Naive B cell (primary cell): ENCODE measurements at regions not wholly inside any gene's neighbourhood (a gene's known extent, or its start where the extent isn't known, plus 50 kb on each side); places are given as distances from the start of the nearest gene placed in this dataset.
"Not testable (repeated sequence)": the region's sequence is repeated elsewhere in the genome, so short reads cannot be mapped to it uniquely, and the experiment has no call there.

Experiments used
- ATAC-seq, 2 donors: fragments of 150-1000 bp; cut with Tn5 transposase; 2 replicates each; pipeline ENCODE4 v1.10.0; 2021; ENCODE audit warnings: low read depth in 2 of 2, mild to moderate bottlenecking in 2 of 2, moderate library complexity in 2 of 2
- DNase-seq: peaks from one replicate; pipeline ENCODE4 v3.0.0; 2022
- H3K27ac Mint-ChIP-seq, 6 donors: one replicate each; pipeline ENCODE4 v1.8.0; 2020 to 2022; ENCODE audit warnings: mild to moderate bottlenecking in 6 of 6, mixed read lengths in 6 of 6, moderate library complexity in 5 of 6, inconsistent platforms in 2 of 6
- H3K27me3 Mint-ChIP-seq, 3 donors: one replicate each; pipeline ENCODE4 v1.8.0; 2021 to 2022; ENCODE audit warnings: mixed read lengths in 3 of 3, mild to moderate bottlenecking in 1 of 3
- H3K36me3 Mint-ChIP-seq, 2 donors: one replicate each; pipeline ENCODE4 v1.8.0; 2020 to 2022; ENCODE audit warnings: mixed read lengths in 2 of 2, inconsistent platforms in 1 of 2, mild to moderate bottlenecking in 1 of 2
- H3K4me1 Mint-ChIP-seq, 3 donors: one replicate each; pipeline ENCODE4 v1.8.0; 2020 to 2022; ENCODE audit warnings: mixed read lengths in 3 of 3, inconsistent platforms in 1 of 3, mild to moderate bottlenecking in 1 of 3, moderate library complexity in 1 of 3
- H3K4me3 Mint-ChIP-seq, 8 donors: one replicate each; pipeline ENCODE4 v1.8.0; 2020 to 2022; ENCODE audit warnings: mild to moderate bottlenecking in 8 of 8, mixed read lengths in 8 of 8, moderate library complexity in 8 of 8, inconsistent platforms in 2 of 8
- H3K9me3 Mint-ChIP-seq, 7 donors: one replicate each; pipeline ENCODE4 v1.8.0; 2020 to 2022; ENCODE audit warnings: mixed read lengths in 7 of 7, mild to moderate bottlenecking in 5 of 7, inconsistent platforms in 2 of 7, moderate library complexity in 1 of 7

DNA sequence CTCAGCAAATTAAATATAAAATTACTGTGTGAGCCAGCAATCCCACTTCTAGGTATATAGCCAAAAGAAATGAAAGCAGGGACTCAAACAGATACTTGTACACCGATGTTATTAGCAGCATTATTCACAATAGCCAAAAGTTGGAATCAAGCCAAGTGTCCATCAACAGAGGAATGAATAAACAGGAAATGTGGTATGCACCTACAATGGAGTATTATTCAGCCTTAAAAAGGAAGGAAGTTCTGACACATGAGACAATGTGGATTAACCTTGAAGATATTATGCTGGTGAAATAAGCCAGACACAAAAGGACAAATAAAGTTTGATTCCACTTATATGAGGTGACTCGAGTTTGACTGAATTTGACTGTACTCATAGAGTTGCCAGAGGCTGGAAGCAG lies 108.3 kb upstream of the DUSP21 start:
- H3K27ac Mint-ChIP-seq, result no peak overlapping the region
- no peaks in the 10 kb centered on the region for H3K4me1 Mint-ChIP-seq
- peaks cover 0 to 10% (median 2%) of the 10 kb centered on the region in 7 donors for H3K9me3 Mint-ChIP-seq
- no peak overlapping the region for H3K4me3 Mint-ChIP-seq
- ATAC-seq (no peak), DNase-seq (no peak)
- H3K36me3 Mint-ChIP-seq, result no peaks in the 10 kb centered on the region
- H3K27me3 Mint-ChIP-seq, result peaks cover 0 to 6% (median 3%) of the 10 kb centered on the region in 3 donors

DNA sequence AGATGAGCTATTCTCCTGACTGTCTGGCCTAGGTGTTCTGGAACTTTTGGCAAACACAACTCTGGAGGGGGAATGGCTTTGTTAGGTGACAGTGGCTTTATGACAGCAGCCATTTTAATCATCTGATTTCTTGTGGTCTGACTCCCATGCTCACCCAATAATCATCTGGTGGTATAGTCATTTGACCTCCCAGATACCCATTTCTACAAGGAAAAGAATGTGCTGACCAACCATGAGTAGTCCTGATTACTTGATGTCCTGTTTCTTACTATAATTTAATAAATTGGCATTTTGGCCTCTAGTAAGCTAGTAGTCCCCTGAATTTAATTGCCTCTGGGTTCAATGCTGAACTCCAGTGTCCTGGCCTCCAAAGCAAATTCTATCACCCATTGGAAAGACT lies 109.9 kb upstream of the DUSP21 start:
- Mint-ChIP-seq H3K27me3 (peaks cover 0 to under 1% (median under 1%) of the 10 kb centered on the region in 3 donors), H3K4me3 (no peak overlapping the region), H3K36me3 (no peaks in the 10 kb centered on the region), H3K4me1 (peaks cover 4 to 7% (median 6%) of the 10 kb centered on the region in 3 donors), H3K9me3 (peaks cover 0 to 10% (median 4%) of the 10 kb centered on the region in 7 donors), H3K27ac (no peak overlapping the region)
- ATAC-seq, result no peak
- no peak for DNase-seq

DNA sequence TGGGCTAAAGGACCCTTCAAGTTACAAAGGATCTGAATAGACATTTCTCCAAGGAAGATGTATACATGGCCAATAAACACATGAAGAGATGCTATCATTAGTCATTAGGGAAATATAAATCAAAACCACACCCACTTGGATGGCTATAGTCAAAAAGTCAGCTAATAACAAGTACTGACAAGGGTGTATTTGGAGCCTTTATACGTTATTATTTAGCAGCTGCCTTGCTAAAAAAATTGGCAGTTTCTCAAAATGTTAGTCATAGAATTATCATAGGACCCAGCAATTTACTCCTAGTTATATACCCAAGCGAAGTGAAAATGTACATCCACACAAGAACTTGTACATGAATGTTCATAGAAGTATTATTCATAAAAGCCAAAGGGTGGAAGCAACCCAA lies 112.7 kb upstream of the DUSP21 start:
- H3K36me3 Mint-ChIP-seq, result no peaks in the 10 kb centered on the region
- ATAC-seq (no peak), DNase-seq (no peak)
- no peaks in the 10 kb centered on the region for H3K27me3 Mint-ChIP-seq
- H3K4me3 Mint-ChIP-seq, result no peak overlapping the region
- H3K9me3 Mint-ChIP-seq, result peaks cover 0 to 10% (median 4%) of the 10 kb centered on the region in 7 donors
- no peak overlapping the region for H3K27ac Mint-ChIP-seq
- peaks cover 4 to 7% (median 6%) of the 10 kb centered on the region in 3 donors for H3K4me1 Mint-ChIP-seq

DNA sequence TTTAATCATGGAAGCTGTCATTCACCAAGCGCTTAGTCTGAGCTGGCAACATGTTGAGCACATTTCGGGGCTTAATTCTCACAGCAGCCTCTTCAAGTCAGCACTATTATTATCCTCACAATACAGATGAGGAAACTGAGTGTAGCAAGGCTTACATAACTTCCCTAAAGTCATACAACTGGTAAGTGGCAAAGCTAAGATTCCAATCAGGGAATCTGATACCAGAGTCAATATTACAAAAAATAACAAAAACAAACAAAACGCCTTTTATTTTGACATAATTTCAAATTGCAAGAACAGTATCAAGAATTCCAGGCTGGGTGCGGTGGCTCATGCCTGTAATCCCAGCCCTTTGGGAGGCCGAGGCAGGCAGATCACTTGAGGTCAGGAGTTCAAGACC lies 120.4 kb upstream of the DUSP21 start:
- Mint-ChIP-seq H3K4me1 (no peaks in the 10 kb centered on the region), H3K9me3 (peaks cover 0 to 2% (median 0%) of the 10 kb centered on the region in 7 donors), H3K36me3 (no peaks in the 10 kb centered on the region), H3K27ac (no peak overlapping the region), H3K27me3 (peaks cover 0 to 6% (median 0%) of the 10 kb centered on the region in 3 donors), H3K4me3 (no peak overlapping the region)
- no peak for DNase-seq
- ATAC-seq, result no peak

DNA sequence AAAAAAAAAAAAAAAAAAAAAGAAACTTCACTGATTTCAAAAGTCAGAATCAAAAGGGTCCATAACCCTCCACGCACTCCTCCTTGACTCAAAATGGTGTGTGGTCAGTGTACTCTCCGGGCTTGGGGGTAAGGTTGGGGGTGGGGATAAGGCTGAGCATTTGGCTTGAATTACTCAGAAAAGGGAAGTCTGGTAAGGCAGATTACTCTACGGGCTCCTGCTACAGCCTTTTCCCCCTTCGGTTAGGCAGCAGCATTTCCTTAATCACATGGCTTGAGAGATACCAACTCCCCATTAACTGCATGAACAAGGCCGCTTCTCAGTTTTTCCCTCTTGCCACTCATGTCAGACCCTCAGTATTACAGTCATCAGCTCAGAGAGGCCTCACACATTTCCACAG lies 135.4 kb upstream of the DUSP21 start:
- H3K4me3 Mint-ChIP-seq, result no peak overlapping the region
- no peaks in the 10 kb centered on the region for H3K4me1 Mint-ChIP-seq
- DNase-seq (no peak), ATAC-seq (no peak)
- H3K36me3 Mint-ChIP-seq, result no peaks in the 10 kb centered on the region
- peaks cover 0 to 4% (median 0%) of the 10 kb centered on the region in 7 donors for H3K9me3 Mint-ChIP-seq
- peaks cover 0 to 11% (median 0%) of the 10 kb centered on the region in 3 donors for H3K27me3 Mint-ChIP-seq
- peak overlapping the region in 1 of 6 donors; percentile 32 for H3K27ac Mint-ChIP-seq

DNA sequence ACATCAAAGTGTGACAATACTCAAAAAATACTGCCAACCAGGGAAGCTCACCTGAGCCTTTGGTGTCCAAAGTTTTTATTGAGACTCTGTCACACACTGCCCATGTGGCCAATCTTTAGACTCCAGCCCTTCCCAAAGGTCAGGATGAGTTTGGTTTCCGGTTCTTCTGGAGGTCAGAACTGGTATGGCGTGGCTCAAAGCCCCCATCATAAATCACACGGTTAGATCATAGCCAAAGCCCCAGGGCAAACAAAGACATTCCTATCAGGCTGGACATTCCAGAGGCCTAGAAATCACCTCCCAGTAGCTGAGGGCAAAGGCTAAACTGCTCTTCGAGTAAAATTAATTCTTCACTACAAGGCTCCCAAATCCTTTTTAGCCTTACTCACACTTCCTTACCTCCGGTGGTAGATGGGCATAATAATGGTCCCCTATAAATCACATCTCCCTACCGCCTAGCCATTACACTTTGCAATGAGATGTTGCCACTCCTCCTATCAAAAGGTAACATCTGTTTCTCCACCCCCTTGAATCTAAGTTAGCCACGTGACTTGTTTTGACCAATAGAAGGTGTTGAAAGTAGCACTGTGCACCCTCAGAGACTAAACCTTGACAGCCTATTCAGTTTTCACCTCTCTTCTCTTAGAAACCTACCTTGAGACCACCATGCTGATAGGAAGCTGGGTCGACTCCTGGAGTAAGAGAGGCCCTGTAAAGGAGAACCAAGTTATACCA lies 137.8 kb upstream of the DUSP21 start:
- Mint-ChIP-seq H3K4me3 (no peak overlapping the region), H3K36me3 (no peaks in the 10 kb centered on the region), H3K4me1 (no peaks in the 10 kb centered on the region)

DNA sequence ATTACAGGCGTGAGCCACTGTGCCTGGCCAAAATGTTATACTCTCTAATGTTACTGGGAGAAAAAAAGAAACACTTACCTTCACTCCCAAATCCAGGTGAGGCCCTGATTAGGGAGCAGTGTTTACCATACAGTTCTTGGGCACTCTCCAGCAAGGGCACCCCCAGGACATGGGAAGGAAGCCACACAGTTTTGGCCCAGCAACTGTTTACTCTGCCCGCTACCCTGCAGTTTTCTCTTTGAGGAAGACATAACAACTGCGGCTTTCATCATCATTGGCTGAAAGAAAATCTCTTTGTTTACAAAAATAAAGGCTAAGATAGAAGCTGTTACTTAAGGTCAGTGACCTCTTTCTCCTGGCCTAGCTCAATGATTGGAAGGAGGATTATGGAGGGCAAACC lies 145.5 kb upstream of the DUSP21 start:
- DNase-seq, result no peak
- Mint-ChIP-seq H3K4me1 (no peaks in the 10 kb centered on the region), H3K4me3 (no peak overlapping the region), H3K9me3 (no peaks in the 10 kb centered on the region), H3K27me3 (no peaks in the 10 kb centered on the region), H3K27ac (peak overlapping the region in 1 of 6 donors; percentile 7), H3K36me3 (no peaks in the 10 kb centered on the region)
- ATAC-seq, result no peak

More for the DNA sequence above, 137.8 kb upstream of the DUSP21 start:
- DNase-seq (no peak), ATAC-seq (no peak)
- peak overlapping the region in 1 of 6 donors; percentile 59 for H3K27ac Mint-ChIP-seq
- H3K9me3 Mint-ChIP-seq, result peaks cover 0 to 2% (median 0%) of the 10 kb centered on the region in 7 donors
- H3K27me3 Mint-ChIP-seq, result peaks cover 0 to 11% (median 0%) of the 10 kb centered on the region in 3 donors

DNA sequence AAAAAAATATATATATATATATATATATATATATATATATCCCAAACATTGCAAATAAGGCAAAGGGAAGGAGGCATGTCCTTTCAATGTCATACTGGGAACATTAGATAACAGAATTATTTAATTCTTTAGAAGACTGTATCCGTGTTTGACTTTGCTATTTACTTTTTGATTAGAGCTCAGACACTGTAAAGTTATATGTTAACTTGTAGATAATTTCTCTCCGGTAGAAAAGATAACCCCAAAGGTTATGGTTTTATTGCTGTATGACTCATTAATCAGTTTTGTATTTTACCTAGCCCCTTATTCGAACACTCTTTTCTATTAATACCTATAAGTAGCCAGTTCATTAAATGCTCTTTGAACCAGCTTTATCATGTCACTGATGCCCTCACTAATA lies 150.6 kb upstream of the DUSP21 start:
- Mint-ChIP-seq H3K4me3 (no peak overlapping the region), H3K4me1 (no peaks in the 10 kb centered on the region), H3K36me3 (no peaks in the 10 kb centered on the region), H3K27ac (no peak overlapping the region), H3K9me3 (peaks cover 0 to 4% (median 0%) of the 10 kb centered on the region in 7 donors), H3K27me3 (peaks cover 0 to 8% (median 0%) of the 10 kb centered on the region in 3 donors)
- ATAC-seq (no peak), DNase-seq (no peak)

DNA sequence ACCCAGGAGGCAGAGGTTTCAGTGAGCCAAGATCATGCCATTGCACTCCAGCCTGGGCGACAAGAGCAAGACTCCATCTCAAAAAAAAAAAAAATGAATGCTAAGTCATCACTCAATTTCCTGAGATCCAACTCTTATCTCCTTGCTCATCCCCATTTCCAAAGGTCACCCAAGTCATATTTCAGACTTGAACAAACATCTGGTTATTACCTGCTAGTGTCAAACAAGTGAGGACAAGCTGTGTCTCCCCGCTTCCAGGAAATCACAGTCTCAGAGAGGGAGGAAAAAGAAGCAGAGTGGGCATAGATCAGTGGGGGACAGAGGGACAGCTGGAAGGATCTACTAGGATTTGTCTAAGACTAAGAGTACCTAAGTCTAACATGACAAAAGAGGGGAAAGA lies 147.5 kb upstream of the FUNDC1 start:
- ATAC-seq (no peak), DNase-seq (no peak)
- H3K27ac Mint-ChIP-seq, result no peak overlapping the region
- H3K27me3 Mint-ChIP-seq, result peaks cover 0 to 8% (median 0%) of the 10 kb centered on the region in 3 donors
- peaks cover 0 to 4% (median 0%) of the 10 kb centered on the region in 7 donors for H3K9me3 Mint-ChIP-seq
- no peaks in the 10 kb centered on the region for H3K36me3 Mint-ChIP-seq
- H3K4me3 Mint-ChIP-seq, result no peak overlapping the region
- no peaks in the 10 kb centered on the region for H3K4me1 Mint-ChIP-seq

DNA sequence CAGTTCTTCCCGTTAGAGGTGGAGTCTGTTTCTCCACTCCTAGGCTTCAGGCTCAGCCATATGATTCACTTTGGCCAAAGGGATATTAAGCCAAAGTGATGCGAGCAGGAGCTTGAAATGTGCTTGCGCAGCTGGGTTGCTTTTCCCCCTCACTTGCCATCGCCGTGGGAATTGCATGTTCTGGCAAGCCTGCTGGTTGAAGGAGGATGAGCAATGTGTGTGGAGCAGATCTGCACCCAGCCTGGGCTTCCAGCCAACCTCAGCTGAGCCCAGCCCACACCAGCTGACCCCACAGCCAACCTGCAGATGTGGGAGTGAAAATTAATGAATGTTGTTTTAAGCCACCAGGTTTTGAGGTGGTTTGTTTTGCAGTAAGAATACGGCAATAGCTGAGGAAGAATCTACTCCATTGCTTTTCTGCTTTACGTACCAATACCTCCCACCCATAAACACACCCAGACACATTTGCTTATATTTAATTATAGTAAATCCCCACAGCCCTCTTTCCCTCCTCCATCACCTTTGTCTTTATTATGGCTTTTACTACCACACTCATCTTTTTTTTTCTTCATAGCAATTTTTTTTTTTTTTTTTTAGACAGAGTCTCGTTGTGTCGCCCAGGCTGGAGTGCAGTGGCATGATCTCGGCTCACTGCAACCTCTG lies 132.8 kb upstream of the FUNDC1 start:
- ATAC-seq (no peak), DNase-seq (no peak)
- Mint-ChIP-seq H3K4me1 (no peaks in the 10 kb centered on the region), H3K9me3 (no peaks in the 10 kb centered on the region), H3K27ac (no peak overlapping the region), H3K4me3 (no peak overlapping the region), H3K27me3 (peaks cover 0 to 9% (median 0%) of the 10 kb centered on the region in 3 donors), H3K36me3 (no peaks in the 10 kb centered on the region)

DNA sequence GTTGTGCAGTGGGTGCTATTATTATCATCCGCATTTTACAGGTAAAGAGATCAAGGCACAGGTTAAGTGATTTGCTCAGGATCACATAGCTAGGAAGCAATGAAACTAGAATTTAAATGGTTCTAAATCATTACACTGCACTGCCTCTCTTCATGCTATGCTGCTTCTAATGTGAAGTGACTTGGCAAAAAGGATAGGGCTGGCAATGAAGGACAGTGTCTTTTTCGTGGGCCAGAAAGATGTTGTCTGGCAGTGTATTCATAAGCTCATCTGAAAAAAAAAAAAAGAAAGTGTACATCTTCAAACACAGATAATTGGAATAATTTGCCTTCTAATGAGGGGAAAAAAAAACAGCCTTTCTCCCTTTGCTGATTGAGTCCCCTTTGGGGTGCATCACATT lies 132.2 kb upstream of the FUNDC1 start:
- no peak for ATAC-seq
- Mint-ChIP-seq H3K27me3 (peaks cover 0 to 9% (median 0%) of the 10 kb centered on the region in 3 donors), H3K9me3 (no peaks in the 10 kb centered on the region), H3K4me1 (no peaks in the 10 kb centered on the region), H3K27ac (no peak overlapping the region), H3K36me3 (no peaks in the 10 kb centered on the region), H3K4me3 (no peak overlapping the region)
- DNase-seq, result no peak

DNA sequence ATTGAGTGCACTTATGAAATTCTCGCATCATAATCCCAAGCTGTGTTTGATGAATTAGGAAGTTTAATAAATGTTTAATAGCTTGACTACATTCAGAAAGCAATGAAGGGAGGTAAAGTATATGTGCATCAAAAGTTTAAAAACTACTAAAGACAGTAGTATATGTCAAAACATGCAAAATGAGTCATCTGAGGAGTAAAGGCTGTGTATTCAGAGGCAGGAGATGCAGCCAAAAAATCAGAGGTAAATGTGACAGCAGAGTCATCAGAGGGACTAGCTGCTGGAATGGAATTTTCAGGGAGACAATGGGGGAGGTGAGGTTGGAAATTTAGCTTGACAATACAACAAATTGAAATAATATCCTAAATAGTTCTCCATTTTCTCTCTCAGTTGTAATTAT lies 127.0 kb upstream of the FUNDC1 start:
- H3K9me3 Mint-ChIP-seq, result peaks cover 0 to 8% (median 0%) of the 10 kb centered on the region in 7 donors
- peaks cover 0 to 9% (median 0%) of the 10 kb centered on the region in 3 donors for H3K27me3 Mint-ChIP-seq
- no peak overlapping the region for H3K27ac Mint-ChIP-seq

DNA sequence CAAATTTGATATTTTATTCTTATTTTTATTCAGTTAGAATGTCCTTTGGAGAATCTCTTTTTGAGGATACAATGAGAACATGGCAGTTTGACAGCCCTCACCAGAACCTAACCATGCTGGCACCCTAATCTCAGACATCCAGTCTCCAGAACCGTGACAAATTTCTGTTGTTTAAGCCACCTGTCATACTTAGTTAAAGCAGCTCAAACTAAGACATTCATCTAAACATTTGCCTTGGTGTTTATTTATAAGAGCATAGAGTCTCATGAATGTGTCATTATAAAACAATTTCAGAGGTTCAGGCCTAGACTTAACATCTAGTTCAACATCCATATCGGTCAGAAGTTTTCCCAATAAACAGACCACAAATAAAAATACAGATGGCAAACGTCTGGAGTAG lies 125.1 kb upstream of the FUNDC1 start:
- Mint-ChIP-seq H3K9me3 (peaks cover 4 to 15% (median 4%) of the 10 kb centered on the region in 7 donors), H3K27ac (no peak overlapping the region), H3K4me3 (no peak overlapping the region), H3K4me1 (no peaks in the 10 kb centered on the region), H3K27me3 (no peaks in the 10 kb centered on the region), H3K36me3 (peaks cover 0 to 8% of the 10 kb centered on the region in 2 donors)
- DNase-seq, result no peak
- ATAC-seq, result no peak

More for the DNA sequence above, 127.0 kb upstream of the FUNDC1 start:
- DNase-seq, result no peak
- H3K36me3 Mint-ChIP-seq, result peaks cover 0 to under 1% of the 10 kb centered on the region in 2 donors
- no peak overlapping the region for H3K4me3 Mint-ChIP-seq
- H3K4me1 Mint-ChIP-seq, result no peaks in the 10 kb centered on the region
- ATAC-seq, result no peak

DNA sequence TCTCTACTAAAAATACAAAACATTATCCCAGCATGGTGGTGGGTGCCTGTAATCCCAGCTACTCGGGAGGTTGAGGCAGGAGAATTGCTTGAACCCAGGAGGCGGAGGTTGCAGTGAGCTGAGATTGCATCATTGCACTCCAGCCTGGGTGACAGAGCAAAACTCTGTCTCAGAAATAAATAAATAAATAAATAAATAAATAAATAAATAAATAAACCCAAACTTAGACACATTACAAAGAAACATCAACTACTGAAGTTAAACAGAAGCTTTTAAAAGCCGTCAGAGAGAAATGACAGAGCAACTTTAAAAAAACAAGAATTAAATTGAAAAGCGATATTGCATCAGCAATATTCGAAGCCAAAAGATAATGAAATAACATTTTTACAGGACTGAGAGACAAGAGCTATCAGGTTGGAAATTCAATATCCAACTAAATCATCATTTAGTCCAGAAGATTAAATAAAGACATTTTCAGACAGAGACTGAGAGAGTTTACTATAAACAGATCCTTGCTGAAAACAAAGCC lies 115.1 kb upstream of the FUNDC1 start:
- not testable (repeated sequence) for DNase-seq, H3K9me3 Mint-ChIP-seq, ATAC-seq, H3K27me3 Mint-ChIP-seq, H3K27ac Mint-ChIP-seq, H3K36me3 Mint-ChIP-seq, H3K4me3 Mint-ChIP-seq, H3K4me1 Mint-ChIP-seq
